PFSK-1 (cell line): ENCODE measurements at regions not wholly inside any gene's neighbourhood (a gene's known extent, or its start where the extent isn't known, plus 50 kb on each side); places are given as distances from the start of the nearest gene placed in this dataset.

Experiments
- FOXP2 ChIP-seq: optimal IDR thresholded peaks from 2 replicates; pipeline ENCODE3; 2011; ENCODE audit warnings: borderline replicate concordance, control low read depth, inconsistent platforms; ENCODE audit not compliant: insufficient read depth; ENCODE audit errors: extremely low read length, extremely low read depth
- POLR2AphosphoS5 ChIP-seq: IDR thresholded peaks from 2 replicates; pipeline ENCODE4 v1.6.1; 2012; ENCODE audit warnings: low read depth, mild to moderate bottlenecking, control low read depth, low read length, moderate library complexity
- REST ChIP-seq, 2 experiments: IDR thresholded peaks; 2 replicates each; pipeline versions ENCODE4 v1.6.1 to v1.8.0; 2011 to 2012; ENCODE audit warnings: low read depth in 2 of 2, low read length in 2 of 2, control low read depth in 1 of 2, inconsistent platforms in 1 of 2, mild to moderate bottlenecking in 1 of 2, moderate library complexity in 1 of 2; ENCODE audit not compliant: insufficient read depth in 1 of 2
- SIN3A ChIP-seq: IDR thresholded peaks from 2 replicates; pipeline ENCODE4 v1.6.1; 2012; ENCODE audit warnings: mild to moderate bottlenecking, low read length, moderate library complexity, borderline replicate concordance; ENCODE audit not compliant: insufficient read depth
- TAF1 ChIP-seq: IDR thresholded peaks from 2 replicates; pipeline ENCODE4 v1.6.1; 2012; ENCODE audit warnings: low read length, control low read depth, borderline replicate concordance; ENCODE audit not compliant: insufficient read depth

- TF ChIP-seq REST (IDR thresholded peaks at IDR 0.05; ENCODE audit: insufficient read depth in 1 of 2, low read depth in 2 of 2, low read length in 2 of 2), result no peak
- peak; percentile 42; the same call in 1 of the 2 replicates for TF ChIP-seq POLR2AphosphoS5
- TF ChIP-seq TAF1, result no peak
- TF ChIP-seq SIN3A, result no peak
- no peak for TF ChIP-seq FOXP2
These were observed 357.7 kb downstream of the OTOL1 start for GRCh38 chr3:161854232-161854771.
